Right kidney (tissue), 1 donor: ENCODE measurements at regions not wholly inside any gene's neighbourhood (a gene's known extent, or its start where the extent isn't known, plus 50 kb on each side); places are given as distances from the start of the nearest gene placed in this dataset.
A peak's percentile ranks its signal among the peaks of the same experiment; 100 is the strongest.

ENCODE experiments used
- DNase-seq: peaks from one replicate; pipeline ENCODE4 v3.0.0-alpha.2; 2016

DNA sequence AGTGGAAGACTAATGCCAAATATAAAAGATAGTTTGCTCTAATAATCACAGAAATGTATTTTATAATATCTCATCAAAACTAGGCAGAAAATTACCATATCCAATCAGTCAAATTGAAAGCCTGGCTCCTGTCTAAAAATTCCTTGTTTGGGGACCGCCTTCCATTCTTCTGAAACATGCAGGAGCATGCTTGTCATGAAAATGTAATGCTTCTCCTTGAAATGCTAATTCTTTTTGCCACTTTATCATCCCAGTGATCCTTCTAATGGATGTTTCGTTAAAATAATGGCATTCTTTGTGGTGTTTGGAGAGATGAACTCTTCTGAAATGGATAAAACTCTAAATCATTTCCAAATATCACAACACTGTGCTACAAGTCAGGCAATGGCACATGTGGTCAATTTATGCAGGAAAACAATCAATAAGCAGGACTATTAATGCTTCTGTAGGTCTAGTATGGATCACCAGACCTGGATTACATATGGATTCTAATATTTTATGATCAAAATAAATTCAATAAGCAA is 1039.1 kb upstream of the NXPH2 start:
- DNase-seq, result no peak

DNA sequence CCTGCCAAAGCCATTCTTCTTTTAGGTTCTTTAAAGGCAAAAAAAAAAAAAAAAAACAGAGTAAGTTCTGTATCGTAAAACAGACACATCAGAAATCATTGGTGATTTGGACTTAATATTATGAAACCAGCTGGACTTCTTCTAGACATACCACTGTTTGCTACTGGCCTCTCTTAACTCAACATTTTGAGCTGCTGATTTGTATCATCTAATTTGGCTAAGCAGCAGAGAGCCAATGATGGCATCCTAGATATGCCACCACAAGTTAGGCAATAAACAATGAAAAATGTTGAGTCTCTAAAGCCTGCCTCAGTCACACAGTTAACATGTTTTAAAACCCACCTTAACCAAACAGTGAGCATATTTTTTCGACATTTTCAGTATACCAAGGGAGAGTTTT is 1034.3 kb upstream of the NXPH2 start:
- DNase-seq, result no peak

DNA sequence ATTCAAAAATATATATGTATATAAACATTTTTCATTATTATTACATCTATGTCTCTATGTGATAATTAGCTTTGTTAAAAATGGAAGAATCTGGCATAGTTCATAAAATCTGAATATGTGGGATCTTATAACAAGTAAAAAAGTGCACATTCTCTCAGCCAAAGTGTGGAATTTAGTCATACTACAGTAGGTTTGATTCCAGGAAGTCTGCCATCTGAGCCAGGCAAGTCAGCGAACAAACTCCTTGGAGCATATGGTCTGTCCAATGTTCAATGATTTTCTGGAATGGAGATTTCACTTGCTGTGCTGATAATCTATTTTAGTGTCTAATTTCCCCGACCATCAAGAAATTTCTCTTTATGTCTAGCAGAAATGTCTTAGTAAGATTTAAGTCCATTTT is 1033.2 kb upstream of the NXPH2 start:
- DNase-seq, result no peak

DNA sequence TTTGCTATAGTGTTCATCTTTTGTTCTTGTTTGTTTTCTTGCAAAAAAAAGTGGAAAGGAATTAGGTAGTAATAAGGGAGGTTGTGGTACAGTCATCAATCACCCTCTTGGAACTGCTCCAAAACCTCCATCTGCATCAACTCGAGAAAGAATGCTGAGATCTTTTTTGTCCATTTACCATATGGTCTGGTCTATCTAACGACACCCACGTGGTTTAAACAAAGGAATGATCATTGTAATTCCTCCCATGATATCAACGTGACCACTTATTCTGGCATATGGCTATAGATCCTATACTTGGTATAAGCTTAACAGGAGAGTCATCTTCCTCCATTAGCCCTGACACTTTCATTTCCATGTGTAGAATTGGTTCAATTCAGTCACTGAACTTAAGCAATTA is 1025.3 kb upstream of the NXPH2 start:
- DNase-seq, result no peak

DNA sequence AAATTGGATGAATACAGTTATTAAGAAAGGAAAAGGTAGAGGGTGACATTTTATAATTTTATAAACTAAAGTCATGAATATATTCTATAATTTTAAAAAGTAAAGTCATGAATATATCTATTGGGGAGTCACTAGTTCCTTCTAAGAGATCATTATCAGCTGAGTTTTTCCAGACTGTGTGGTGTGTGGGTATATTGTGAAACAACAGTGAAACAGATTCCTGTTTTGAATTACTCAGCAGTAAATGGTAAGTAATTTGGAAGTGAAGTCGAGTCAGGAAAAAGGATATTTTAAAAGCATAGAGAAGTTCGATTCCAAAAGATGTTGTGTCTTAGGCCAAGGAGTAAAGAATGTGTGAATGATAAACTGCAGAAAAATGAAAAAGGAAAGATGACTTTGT is 1018.2 kb upstream of the NXPH2 start:
- DNase-seq, result no peak

DNA sequence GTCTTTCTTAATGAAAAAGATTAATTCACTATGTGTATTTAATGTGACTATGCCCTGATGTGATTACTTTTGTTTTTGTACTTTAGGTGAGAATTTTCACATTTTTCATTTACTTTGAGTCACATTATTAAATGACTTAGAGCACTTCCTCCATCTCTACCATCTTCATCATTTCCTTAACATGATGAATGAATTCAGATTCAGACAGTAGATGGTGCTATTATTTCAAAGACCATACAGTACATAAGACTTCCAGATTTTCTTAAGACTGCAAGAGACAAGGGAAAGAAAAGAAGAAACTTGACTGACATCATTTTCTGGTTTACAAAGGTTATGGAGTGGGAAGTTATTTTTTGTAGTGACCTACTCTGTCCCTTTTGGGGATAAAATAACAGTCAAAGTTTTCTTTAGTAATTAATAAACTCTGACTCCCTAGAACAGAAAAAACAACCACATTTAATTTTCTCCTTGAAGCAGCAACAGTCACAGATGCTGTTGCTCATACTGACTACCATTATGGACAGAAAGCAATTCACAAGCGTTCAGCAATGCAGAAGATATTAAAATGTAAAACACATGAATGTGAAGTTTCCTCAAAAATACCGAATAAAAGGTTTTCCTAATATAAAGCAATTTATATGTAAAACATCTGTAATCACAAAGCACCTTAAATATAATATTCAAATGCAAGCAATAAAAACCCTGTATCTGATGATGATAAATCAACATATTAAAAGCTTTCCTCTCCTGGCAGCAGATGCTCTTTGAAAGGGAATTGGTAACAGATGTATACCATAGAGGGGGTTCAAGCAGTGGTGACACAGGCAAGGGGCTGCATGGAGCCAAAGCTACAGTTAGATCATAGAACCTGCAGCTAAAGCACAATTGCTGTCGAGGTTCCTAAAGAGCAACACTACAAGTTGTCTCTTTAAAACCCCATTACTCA is 1010.9 kb upstream of the NXPH2 start:
- DNase-seq, result peak; percentile 19

DNA sequence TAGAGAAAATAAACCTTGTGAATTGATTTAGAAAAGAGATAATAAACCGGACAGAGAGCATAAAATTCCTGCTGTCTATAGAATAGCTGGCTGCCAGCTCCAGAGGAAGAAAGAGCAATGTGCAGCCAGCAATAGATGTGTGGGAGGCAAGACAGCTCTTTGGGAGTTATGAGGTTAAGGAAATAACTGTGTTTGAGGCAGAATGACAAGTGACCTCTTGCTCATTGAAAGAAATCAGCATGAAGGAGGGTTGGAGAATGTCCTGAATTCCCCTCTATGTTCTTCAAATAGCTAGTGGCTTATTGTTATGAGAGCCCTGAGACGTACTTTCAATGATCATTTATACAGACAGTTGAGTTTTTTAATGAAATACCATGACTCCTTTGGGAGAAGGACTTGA is 1009.9 kb upstream of the NXPH2 start:
- peak; percentile 21 for DNase-seq

DNA sequence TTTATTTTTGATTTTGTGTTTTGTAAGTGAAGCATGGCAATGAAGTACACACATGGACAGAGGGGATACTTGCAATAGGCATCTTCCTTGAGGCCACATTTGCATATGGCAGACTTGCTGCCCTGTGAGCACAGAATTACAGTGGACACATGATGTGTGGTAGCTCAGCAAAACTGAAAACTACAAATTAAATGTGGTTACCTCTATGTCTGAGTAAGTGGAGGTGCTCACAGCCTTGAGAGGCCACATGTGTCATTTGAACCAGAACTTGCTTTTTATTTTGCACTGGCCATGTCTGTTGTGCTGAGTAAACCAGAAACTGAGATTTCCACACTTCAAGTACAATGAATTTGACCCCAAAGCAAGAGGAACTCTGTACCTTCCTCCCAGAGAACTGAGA is 998.5 kb upstream of the NXPH2 start:
- no peak for DNase-seq

DNA sequence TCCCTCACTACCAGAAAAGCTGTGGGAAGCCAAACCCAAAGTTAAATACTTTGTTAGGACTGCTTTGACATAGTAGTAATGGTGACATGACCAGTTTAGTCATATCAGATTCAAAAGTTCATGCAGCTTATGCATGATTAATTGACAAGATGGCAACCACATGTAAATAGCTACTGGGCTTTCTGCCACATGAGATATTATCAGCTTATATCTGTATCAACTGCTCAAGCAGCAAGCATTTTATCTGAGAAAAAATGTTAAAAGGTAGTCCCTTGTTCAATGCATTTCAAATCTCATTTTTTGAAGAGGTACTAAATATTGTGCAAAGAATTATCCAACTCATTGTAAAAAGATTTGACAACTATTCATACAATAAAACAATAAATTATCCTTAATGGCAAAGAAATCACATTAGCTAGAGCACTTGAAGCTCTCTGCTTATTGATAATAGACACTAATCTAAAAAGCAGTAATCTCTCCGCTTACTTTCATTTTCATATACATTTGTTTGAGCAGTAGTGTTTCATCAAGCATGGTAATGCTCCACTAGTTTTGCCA is 993.6 kb upstream of the NXPH2 start:
- no peak for DNase-seq

DNA sequence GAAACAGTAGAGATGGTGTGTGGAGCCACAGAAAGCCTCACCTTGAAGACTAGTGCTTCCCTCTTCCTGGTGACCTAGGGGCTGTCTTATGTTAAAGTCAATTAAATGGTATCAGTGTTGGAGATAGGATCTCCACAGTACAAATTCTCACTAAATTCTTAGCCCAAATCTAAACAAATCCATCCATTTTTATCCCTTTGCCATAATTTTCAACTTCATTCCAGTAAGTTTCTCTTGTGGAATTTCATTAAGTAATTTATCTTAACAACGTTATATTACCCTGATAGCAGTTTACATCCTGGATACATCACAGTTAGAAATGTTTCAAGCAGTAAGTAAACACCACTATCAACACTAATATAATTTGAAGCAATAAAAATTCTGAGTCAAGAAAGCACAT is 989.4 kb upstream of the NXPH2 start:
- DNase-seq, result no peak

DNA sequence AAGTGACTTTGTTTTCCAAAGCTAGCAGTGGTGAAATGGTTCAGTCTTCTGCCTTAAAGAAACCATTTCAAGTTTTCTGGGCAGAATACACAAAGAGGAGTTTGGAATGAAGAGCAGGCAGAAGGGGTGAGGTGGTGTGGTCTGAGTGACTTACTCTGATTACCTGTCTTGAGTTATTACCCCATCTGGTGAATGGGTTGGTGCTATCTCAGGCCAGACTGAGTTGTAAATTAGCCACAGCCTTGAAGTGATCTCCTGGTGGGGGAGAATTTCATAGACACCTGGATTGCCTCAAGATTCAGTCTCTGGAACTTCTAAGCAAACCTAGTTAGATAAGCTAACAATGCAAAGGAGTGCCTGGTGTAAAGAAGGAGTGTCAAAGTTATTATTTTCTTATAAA is 983.5 kb upstream of the NXPH2 start:
- DNase-seq, result no peak

DNA sequence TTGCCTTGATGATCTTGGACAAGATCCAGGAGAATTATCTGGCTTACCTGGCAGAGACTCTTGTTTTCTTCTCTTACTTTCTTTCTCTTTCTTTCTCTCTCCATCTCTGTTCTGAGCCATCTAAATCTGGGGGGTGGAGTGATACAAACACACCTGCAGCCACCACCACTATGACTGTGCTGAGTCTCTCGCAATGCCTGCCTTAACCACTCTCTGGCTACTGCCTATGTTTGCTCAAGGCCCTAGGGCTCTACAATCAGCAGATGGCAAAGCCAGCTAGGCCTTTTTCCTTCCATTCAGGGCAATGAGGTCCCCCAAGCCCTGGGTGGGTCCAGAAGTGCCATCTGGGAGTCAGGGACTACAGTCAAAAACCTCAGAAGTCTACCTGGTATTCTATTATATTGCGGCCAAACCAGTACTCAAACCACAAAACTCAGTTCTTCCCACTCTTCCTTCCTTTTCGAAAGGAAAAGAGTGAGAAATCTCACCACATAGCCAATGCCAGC is 978.9 kb upstream of the NXPH2 start:
- no peak for DNase-seq

DNA sequence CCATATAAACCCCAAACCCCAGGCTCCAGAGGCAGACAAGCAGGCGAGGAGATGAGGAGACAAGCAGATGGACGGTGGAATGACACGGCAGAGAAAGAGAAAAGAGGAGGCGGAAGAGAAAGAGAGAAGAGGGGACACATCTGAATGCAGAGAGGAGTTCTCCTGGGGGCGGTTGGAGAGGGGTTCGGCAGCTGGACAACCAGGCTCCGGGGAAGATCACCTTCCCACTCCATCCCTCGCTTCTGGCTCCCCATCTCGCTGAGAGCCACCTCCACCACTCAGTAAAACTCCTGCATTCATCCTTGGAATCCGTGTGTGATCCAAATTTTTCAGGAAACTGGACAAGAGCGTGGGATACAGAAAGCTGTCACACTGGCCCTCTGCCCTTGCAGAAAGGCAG is 966.7 kb upstream of the NXPH2 start:
- DNase-seq, result no peak

DNA sequence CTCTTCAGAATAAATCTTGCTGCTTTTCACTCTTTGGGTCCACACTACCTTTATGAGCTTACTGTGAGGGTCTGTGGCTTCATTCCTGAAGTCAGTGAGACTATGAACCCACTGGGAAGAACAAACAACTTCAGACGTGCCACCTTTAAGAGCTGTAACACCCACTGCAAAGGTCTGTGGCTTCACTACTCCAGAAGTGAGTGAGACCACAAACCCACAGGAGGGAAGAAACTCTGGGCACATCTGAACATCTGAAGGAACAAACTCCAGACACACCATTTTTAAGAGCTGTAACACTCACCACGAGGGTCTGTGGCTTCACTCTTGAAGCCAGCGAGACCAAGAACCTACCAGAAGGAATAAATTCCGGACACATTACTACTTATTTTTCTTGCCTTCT is 964.1 kb upstream of the NXPH2 start:
- DNase-seq, result no peak

DNA sequence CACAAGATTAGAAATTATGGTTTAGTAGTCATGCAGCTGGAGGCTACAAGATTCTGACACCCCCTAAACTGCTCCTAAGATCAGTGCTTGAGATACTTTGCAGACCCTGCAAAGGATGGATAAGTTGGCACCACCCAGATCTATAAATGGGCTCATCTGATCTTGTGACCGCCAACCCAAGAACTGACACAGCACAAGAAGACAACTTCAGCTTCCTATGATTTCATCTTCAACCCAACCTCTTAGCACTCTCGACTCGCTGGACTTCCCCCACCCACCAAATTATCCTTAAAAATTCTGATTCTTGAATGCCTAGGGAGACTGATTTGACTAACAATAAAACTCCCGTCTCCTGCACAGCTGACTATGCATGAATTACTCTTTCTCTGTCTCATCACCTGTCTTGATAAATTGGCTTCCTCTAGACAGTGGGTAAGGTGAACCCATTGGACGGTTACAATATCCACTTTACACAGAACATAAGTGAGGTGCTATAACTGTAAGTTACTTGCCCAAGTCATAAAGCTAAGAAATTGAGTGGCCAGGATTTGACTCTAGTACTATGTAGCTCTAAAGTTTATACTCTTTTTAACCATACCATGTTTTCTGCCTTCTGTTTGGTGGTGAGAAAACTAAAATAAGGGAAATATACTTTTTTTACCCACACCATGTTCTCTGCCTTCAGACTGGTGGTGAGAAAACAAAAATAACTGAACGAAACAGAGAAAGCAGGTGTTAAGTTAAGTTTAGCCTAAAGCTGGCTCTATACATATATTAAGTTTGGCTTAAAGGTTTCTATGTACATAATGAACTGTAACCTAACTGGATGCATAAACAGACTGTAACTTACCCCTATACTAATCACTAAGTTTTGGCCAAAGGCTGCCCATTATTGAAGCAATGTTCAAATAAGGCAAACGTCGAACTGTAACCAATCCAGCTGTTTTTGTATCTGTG is 962.3 kb upstream of the NXPH2 start:
- DNase-seq, result no peak

DNA sequence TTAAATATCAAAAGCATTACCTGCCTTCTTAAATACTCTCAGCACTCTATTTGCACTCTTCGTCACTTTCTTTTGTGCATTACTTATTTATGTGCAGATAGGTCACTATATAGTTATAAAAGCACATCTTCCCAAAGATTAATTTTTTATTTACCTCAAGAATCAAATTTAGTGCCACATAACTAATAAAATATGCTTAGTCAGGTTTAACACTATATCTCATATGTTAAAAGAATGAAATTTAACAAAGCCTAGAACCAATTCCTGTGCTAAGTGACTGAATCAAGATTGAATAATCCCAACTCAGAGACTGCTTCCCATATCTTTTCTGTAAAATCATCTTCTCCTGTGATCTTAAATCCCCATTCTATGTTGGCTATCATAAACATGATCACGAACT is 957.5 kb upstream of the NXPH2 start:
- DNase-seq, result no peak

DNA sequence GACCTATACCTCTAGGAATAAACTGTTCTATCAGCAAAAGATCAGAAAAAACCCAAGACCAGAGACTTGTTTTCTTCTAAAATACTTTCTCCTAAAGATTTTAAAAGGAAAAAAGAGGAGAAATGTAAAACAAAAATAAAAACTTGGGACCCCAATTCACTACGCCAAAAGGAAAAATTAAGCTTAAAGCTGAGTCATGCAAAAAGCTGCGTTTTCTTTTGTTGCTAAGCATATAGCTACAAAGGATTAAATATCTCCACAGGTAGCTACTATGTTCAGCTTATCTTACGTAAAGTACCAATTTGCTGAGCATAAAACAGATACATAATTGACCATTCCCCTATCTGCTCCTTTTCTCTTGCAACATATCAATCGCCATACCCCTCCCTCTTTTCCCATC is 950.0 kb upstream of the NXPH2 start:
- DNase-seq, result no peak

DNA sequence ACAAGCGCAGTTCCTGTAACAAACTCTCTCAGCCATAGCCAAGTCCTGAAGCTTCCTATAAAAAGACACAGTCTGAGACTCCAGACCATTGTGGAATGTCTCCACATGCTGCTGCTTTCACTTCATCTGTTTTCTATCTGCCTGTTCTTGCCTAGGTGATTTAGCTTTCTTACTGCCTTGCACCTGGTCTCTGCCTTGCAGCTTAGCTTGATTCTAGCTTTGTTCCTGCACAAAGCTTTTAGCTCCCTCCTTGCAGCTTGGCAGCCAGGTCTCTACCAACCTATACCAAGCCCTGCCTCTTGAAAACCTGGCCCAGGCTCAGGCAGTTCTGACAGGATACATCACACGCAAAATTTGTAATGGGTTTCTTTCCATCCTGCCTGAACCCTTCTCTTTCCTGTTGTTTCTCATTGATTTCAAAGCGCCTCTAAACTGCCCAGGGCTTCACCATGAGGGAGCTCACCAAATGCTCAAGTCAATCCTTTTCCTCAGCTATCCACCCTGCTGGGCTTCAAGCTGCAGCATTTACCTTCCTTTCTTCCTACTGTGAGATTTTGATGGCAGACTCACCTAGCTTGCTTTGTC is 941.3 kb upstream of the NXPH2 start:
- DNase-seq, result peak; percentile 2

DNA sequence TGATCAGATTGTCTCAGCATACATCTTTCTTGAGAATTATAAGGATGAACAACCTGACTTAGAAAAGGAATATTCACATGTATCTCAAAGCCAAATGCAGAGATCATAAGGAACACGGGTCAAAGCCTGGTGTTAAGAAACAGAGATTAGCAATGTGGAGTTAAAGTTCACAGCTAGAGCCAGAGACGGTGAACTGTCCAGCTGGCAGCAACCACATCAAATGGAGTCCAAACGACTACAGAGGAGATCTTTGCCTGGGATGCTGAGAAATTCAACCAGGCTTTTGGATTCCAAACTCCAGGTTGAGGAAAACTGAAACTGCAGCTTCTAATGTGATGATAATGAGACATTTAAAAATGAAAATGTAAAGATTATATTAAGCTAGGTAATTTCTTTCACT is 939.9 kb upstream of the NXPH2 start:
- no peak for DNase-seq

DNA sequence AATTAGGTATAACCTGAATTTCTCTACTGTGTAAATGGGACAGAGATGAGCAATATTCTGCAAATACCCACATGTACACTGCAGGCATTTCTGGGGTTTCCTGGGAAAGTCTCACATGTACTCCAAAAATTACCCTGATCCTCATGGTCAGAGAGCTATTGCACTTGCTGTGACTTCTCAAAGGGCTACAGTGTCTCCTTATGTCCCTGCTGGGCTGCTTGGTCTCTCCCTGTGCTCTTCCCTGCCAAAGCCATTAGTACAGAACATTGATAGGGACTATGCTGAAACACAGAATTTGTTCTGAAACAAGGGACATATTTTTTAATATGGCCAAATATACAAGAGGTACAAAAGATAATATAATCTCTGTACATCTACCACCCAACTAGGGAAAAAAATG is 924.4 kb upstream of the NXPH2 start:
- no peak for DNase-seq

DNA sequence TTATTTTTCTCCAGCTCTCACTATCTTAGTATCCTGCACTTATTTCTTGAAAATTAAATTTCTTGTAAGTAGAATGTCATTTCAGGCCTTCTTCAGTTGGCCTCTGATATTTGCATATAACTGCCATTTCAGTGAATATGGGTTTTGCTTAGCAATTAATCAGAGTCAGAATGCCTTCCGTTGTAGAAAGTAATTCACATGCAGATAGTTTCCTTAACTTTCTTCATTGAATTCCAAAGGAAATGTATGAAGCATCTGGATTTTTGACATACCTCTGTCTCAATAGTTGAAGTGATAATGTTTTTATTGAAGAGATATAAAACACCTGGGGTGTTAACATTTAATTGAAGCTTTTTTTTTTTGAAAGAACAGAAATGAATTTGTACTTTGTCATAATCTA is 914.1 kb upstream of the NXPH2 start:
- DNase-seq, result no peak

DNA sequence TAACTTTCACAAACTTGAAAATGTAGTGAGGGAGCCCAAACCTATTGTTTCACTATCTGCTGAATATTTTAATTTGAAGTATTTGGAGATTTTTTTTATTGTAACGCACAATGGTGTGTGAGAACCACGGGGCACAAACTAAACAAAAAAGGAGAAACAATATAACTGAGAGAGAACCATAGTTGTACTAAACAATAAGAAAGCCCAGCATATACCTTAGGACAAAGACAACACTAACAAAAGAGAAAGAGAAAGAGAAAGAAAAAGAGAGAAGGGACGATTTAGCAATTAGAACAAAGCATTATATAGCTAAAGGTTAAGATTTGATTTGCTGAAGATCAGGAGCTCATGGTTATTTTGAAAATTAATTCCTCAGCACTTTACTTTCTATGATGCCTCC is 906.0 kb upstream of the NXPH2 start:
- no peak for DNase-seq
